Spleen (tissue), 7 donors: ENCODE measurements at regions not wholly inside any gene's neighbourhood (a gene's known extent, or its start where the extent isn't known, plus 50 kb on each side); places are given as distances from the start of the nearest gene placed in this dataset.
"Not testable (repeated sequence)": the region's sequence is repeated elsewhere in the genome, so short reads cannot be mapped to it uniquely, and the experiment has no call there.

ENCODE experiments used
- POLR2A ChIP-seq, 3 donors: fragments of 450-650 bp; IDR thresholded peaks; one replicate each; pipeline ENCODE4 v1.5.1; 2017; ENCODE audit warnings: antibody characterized with exemption in 3 of 3, mild to moderate bottlenecking in 1 of 3
- POLR2AphosphoS5 ChIP-seq, 3 donors: sonication (generic); formaldehyde crosslinking; IDR thresholded peaks; one replicate each; pipeline ENCODE4 v1.5.1; 2017; ENCODE audit warnings: antibody characterized with exemption in 3 of 3
- TF ChIP-seq, protein P1 (sequence below), 11 experiments: fragments of 200-600 bp in 7 of 11; fragments of 450-650 bp in 4 of 11; sonication (generic) in 4 of 11; IDR thresholded peaks in 8 of 11; conservative IDR thresholded peaks in 3 of 11; 1 replicate in 7 of 11; 2 replicates in 4 of 11; pipeline versions ENCODE4 v1.4.0 to v1.8.0; 2016 to 2021; ENCODE audit warnings: antibody characterized with exemption in 11 of 11, inconsistent platforms in 4 of 11, mild to moderate bottlenecking in 1 of 11
- donor health status: DM: no; HTN: no; CAD: no; lungs with moderate emphysema.
- donor health status: DM: no; HTN: no; CAD: no.
- donor health status: DM: no; HTN: no; CAD: no.

DNA sequence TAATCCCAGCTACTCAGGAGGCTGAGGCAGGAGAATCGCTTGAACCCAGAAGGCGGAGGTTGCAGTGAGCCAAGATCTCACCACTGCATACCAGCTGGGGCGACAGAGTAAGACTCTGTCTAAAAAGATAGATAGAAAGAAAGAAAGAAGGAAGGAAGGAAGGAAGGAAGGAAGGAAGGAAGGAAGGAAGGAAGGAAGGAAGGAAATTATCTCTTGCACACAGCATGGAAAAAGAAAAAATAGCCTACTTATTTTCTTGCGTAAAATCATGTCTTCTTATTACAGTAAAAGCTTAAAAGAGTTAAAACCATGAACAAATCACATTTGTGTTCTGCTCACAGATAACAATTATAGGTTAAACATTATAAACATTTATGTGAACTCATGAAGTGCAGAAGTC is 205.9 kb downstream of the TMA16 start:
- not testable (repeated sequence) for TF ChIP-seq POLR2A, POLR2AphosphoS5 (IDR thresholded peaks at IDR 0.05)
- TF ChIP-seq, protein P1, sequence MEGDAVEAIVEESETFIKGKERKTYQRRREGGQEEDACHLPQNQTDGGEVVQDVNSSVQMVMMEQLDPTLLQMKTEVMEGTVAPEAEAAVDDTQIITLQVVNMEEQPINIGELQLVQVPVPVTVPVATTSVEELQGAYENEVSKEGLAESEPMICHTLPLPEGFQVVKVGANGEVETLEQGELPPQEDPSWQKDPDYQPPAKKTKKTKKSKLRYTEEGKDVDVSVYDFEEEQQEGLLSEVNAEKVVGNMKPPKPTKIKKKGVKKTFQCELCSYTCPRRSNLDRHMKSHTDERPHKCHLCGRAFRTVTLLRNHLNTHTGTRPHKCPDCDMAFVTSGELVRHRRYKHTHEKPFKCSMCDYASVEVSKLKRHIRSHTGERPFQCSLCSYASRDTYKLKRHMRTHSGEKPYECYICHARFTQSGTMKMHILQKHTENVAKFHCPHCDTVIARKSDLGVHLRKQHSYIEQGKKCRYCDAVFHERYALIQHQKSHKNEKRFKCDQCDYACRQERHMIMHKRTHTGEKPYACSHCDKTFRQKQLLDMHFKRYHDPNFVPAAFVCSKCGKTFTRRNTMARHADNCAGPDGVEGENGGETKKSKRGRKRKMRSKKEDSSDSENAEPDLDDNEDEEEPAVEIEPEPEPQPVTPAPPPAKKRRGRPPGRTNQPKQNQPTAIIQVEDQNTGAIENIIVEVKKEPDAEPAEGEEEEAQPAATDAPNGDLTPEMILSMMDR (IDR thresholded peaks at IDR 0.05 in 8 of 11, conservative IDR thresholded peaks at IDR 0.05 in 3 of 11), result not testable (repeated sequence)
